22Rv1 (cell line): ENCODE measurements at regions not wholly inside any gene's neighbourhood (a gene's known extent, or its start where the extent isn't known, plus 50 kb on each side); places are given as distances from the start of the nearest gene placed in this dataset.

ENCODE experiments used
- H3K27ac ChIP-seq: fragments of 450-650 bp; 2 replicates; pipeline ENCODE4 v1.5.1; 2017
- CTCF ChIP-seq: fragments of 450-650 bp; IDR thresholded peaks from 2 replicates; pipeline ENCODE4 v1.5.1; 2017; ENCODE audit warnings: mild to moderate bottlenecking
- ZFX ChIP-seq: fragments of 450-650 bp; IDR thresholded peaks from 2 replicates; pipeline ENCODE4 v1.6.1; 2017; ENCODE audit warnings: antibody characterized with exemption, borderline replicate concordance

GRCh38 chr5:126199467-126199866 is 223.7 kb upstream of the GRAMD2B start:
- no peak for TF ChIP-seq CTCF
- no peak for TF ChIP-seq ZFX
- H3K27ac ChIP-seq, result no peak overlapping the region

- H3K27ac ChIP-seq, result no peak overlapping the region
- TF ChIP-seq CTCF (no peak), ZFX (no peak)
These were observed 214.5 kb upstream of the GRAMD2B start for GRCh38 chr5:126208691-126209090.

- H3K27ac ChIP-seq, result no peak overlapping the region
- TF ChIP-seq ZFX (no peak), CTCF (no peak)
These were observed 212.3 kb upstream of the GRAMD2B start for GRCh38 chr5:126210955-126211354.

- H3K27ac ChIP-seq, result no peak overlapping the region
- TF ChIP-seq CTCF (no peak), ZFX (no peak)
These were observed 203.6 kb upstream of the GRAMD2B start for GRCh38 chr5:126219616-126220015.

GRCh38 chr5:126220725-126221124 is 202.5 kb upstream of the GRAMD2B start:
- TF ChIP-seq ZFX, result no peak
- no peak for TF ChIP-seq CTCF
- no peak overlapping the region for H3K27ac ChIP-seq

- TF ChIP-seq ZFX (no peak), CTCF (no peak)
- no peak overlapping the region for H3K27ac ChIP-seq
These were observed 194.3 kb upstream of the GRAMD2B start for GRCh38 chr5:126228934-126229333.

- no peak overlapping the region for H3K27ac ChIP-seq
- no peak for TF ChIP-seq CTCF
- TF ChIP-seq ZFX, result no peak
These were observed 190.0 kb upstream of the GRAMD2B start for GRCh38 chr5:126233256-126233655.
